A673 (cell line): ENCODE measurements at regions not wholly inside any gene's neighbourhood (a gene's known extent, or its start where the extent isn't known, plus 50 kb on each side); places are given as distances from the start of the nearest gene placed in this dataset.

ENCODE experiments used
- BruUV-seq: library from RNA; stranded (reverse); fragments of 400-500 nt; replicated peaks from 2 replicates; lab custom pipeline; 2021; lab: Mats Ljungman, UMichigan
- CTCF ChIA-PET: fragments of 300-600 bp; sonication (Branson Sonifier 250); formaldehyde crosslinking; loops from one replicate; lab custom pipeline; 2022; ENCODE audit warnings: antibody characterized with exemption; lab: Charles Lee
- POLR2A ChIA-PET: fragments of 300-600 bp; sonication (Branson Sonifier 250); formaldehyde crosslinking; loops from one replicate; lab custom pipeline; 2022; ENCODE audit warnings: antibody characterized with exemption; ENCODE audit not compliant: low non-redundant PET; lab: Charles Lee
- DNase-seq: peaks from one replicate; pipeline ENCODE4 v3.0.0-alpha.2; 2015; ENCODE audit warnings: low spot score
- H3K27ac ChIP-seq: fragments of 200-600 bp; sonication (generic); 2 replicates; pipeline ENCODE4 v1.5.1; 2016; ENCODE audit warnings: mixed run types, low read depth, mild to moderate bottlenecking, mixed read lengths, antibody characterized with exemption, low read length; ENCODE audit not compliant: poor library complexity, severe bottlenecking
- H3K27me3 ChIP-seq: fragments of 200-600 bp; sonication (generic); replicated peaks from 2 replicates; pipeline ENCODE4 v1.6.1; 2017; ENCODE audit warnings: mixed run types, low read depth, mild to moderate bottlenecking, mixed read lengths, antibody characterized with exemption, low read length; ENCODE audit not compliant: insufficient read depth, poor library complexity
- H3K36me3 ChIP-seq: fragments of 200-600 bp; sonication (generic); 2 replicates; pipeline ENCODE4 v1.6.1; 2016; ENCODE audit warnings: mixed run types, mild to moderate bottlenecking, mixed read lengths, antibody characterized with exemption, low read length; ENCODE audit not compliant: insufficient read depth, poor library complexity, severe bottlenecking
- H3K4me1 ChIP-seq: fragments of 200-600 bp; sonication (generic); 2 replicates; pipeline ENCODE4 v1.6.1; 2017; ENCODE audit warnings: mixed run types, mild to moderate bottlenecking, mixed read lengths, antibody characterized with exemption, low read length; ENCODE audit not compliant: insufficient read depth, poor library complexity, severe bottlenecking
- H3K4me3 ChIP-seq: fragments of 200-600 bp; sonication (generic); 2 replicates; pipeline ENCODE4 v1.5.1; 2016; ENCODE audit warnings: low read depth, mixed run types, mild to moderate bottlenecking, mixed read lengths, low read length; ENCODE audit not compliant: poor library complexity, severe bottlenecking
- H3K9me3 ChIP-seq: fragments of 200-600 bp; sonication (generic); 2 replicates; pipeline ENCODE4 v1.6.1; 2016; ENCODE audit warnings: mixed run types, low read depth, mild to moderate bottlenecking, mixed read lengths, antibody characterized with exemption, low read length; ENCODE audit not compliant: poor library complexity, severe bottlenecking
- CTCF ChIP-seq: fragments of 300-800, 200-600 bp; sonication (generic); conservative IDR thresholded peaks from 2 replicates; pipeline ENCODE4 v1.5.1; 2017; ENCODE audit warnings: low read depth, mild to moderate bottlenecking, antibody characterized with exemption, low read length, moderate library complexity, mixed read lengths
- EZH2 ChIP-seq: fragments of 200-600 bp; sonication (generic); IDR thresholded peaks from 2 replicates; pipeline ENCODE4 v1.6.1; 2017; ENCODE audit warnings: borderline replicate concordance, low read depth, mild to moderate bottlenecking, mixed read lengths, antibody characterized with exemption, low read length; ENCODE audit not compliant: poor library complexity, severe bottlenecking
- intact Hi-C: fragments of 100-400 bp; cut with micrococcal nuclease; formaldehyde crosslinking; loops from one replicate; pipeline ENCODE4 v1.10.0; 2022; ENCODE audit not compliant: unreplicated experiment

- peaks cover 35% of the 10 kb centered on the region for H3K4me1 ChIP-seq
- H3K9me3 ChIP-seq = no peaks in the 10 kb centered on the region
- no peak for TF ChIP-seq EZH2
- no peak for TF ChIP-seq CTCF
- intact Hi-C loops = no loop called here
- no peak overlapping the region for H3K4me3 ChIP-seq
- CTCF ChIA-PET = no interaction called here
- H3K27me3 ChIP-seq = no peaks in the 10 kb centered on the region
- POLR2A ChIA-PET = no interaction called here
- no peaks in the 10 kb centered on the region for H3K36me3 ChIP-seq
- no TSS peak for BruUV-seq
- no peak for DNase-seq
- no peak overlapping the region for H3K27ac ChIP-seq
Observed at GRCh38 chr6:55960344-55960743, 85.0 kb upstream of the BMP5 start.

- H3K9me3 ChIP-seq = no peaks in the 10 kb centered on the region
- no peak overlapping the region for H3K4me3 ChIP-seq
- no peaks in the 10 kb centered on the region for H3K36me3 ChIP-seq
- CTCF ChIA-PET = no interaction called here
- POLR2A ChIA-PET = no interaction called here
- no peaks in the 10 kb centered on the region for H3K27me3 ChIP-seq
- DNase-seq = no peak
- BruUV-seq = no TSS peak
- peak overlapping the region; percentile 71 for H3K27ac ChIP-seq
- TF ChIP-seq EZH2 = no peak
- TF ChIP-seq CTCF = no peak
- intact Hi-C loops = no loop called here
- H3K4me1 ChIP-seq = peaks cover 35% of the 10 kb centered on the region
Observed at GRCh38 chr6:55958790-55959189, 83.4 kb upstream of the BMP5 start.

GRCh38 chr6:55957961-55958422 is 82.6 kb upstream of the BMP5 start:
- POLR2A ChIA-PET = interaction anchor here (0.7 kb wide), 1 partner anchor 16 kb away, joined by 3 read pairs; no protein-coding TSS in a partner anchor
- no peak for TF ChIP-seq EZH2
- no peak for TF ChIP-seq CTCF
- Histone ChIP-seq H3K36me3 (no peaks in the 10 kb centered on the region), H3K4me3 (no peak overlapping the region), H3K9me3 (no peaks in the 10 kb centered on the region), H3K4me1 (peaks cover 35% of the 10 kb centered on the region), H3K27ac (peak overlapping the region; percentile 71), H3K27me3 (no peaks in the 10 kb centered on the region)
- no TSS peak for BruUV-seq
- intact Hi-C loops = no loop called here
- CTCF ChIA-PET = no interaction called here
- peak; percentile 70 for DNase-seq
